ENCODE measurements at regions not wholly inside any gene's neighbourhood (a gene's known extent, or its start where the extent isn't known, plus 50 kb on each side); places are given as distances from the start of the nearest gene placed in this dataset.

DNA sequence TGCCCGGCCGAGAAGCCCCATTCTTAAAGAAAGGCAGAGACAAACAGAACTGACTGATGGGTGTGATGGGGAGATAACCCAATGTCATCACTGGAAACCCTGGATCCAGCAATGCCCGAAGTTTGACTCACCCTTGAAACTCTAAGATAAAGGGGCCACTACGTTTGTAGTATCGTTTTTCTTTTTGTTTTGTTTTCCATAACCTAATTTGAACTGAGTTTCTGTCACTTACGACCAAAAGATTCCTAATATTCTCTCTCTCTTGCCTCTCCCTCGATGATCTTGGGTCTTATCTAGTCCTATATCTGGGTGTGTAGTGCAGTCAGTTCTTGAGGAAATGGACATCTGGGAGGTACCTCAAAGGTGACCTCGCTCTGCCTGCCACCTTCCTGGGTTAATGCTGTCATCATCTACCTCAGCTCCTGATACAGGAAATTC is 57.8 kb upstream of the ID3 start:
- BruUV-seq (replicated peaks), result no TSS peak
- Histone ChIP-seq H3K4me1 (ENCODE audit: control insufficient read depth, insufficient read depth, low read length) (0 out of 2 replicates have a peak, but pooled peaks cover 3% of the 10 kb centered on the region), H3K4me3 (ENCODE audit: low read depth in 2 of 2, low read length in 2 of 2) (no peak overlapping the region), H3K27me3 (ENCODE audit: control insufficient read depth, insufficient read depth, low read length) (peaks cover 7% of the 10 kb centered on the region), H3K36me3 (ENCODE audit: control insufficient read depth, insufficient read depth, low read length) (no peaks in the 10 kb centered on the region; the same call in 1 of the 2 replicates), H3K9me3 (ENCODE audit: control insufficient read depth, insufficient read depth, low read depth, low read length) (no peaks in the 10 kb centered on the region), H3K27ac (ENCODE audit: low read length) (no peak overlapping the region)
- POLR2A ChIA-PET, result interaction anchor here (0.8 kb wide), 1 partner anchor 9 kb away, joined by 4 read pairs; no protein-coding TSS in a partner anchor
- CTCF ChIA-PET, result no interaction called here
- intact Hi-C loops (cut with micrococcal nuclease; ENCODE audit: unreplicated experiment) (no loop called here), in situ Hi-C loops (cut with HindIII; ENCODE audit: low pct_unique_long_range_greater_than_20kb, low sequenced_read_pairs) (no loop called here)
- no peak for TF ChIP-seq POLR2AphosphoS5 (IDR thresholded peaks at IDR 0.05; ENCODE audit: low read depth, low read length)
- TF ChIP-seq, protein P1, sequence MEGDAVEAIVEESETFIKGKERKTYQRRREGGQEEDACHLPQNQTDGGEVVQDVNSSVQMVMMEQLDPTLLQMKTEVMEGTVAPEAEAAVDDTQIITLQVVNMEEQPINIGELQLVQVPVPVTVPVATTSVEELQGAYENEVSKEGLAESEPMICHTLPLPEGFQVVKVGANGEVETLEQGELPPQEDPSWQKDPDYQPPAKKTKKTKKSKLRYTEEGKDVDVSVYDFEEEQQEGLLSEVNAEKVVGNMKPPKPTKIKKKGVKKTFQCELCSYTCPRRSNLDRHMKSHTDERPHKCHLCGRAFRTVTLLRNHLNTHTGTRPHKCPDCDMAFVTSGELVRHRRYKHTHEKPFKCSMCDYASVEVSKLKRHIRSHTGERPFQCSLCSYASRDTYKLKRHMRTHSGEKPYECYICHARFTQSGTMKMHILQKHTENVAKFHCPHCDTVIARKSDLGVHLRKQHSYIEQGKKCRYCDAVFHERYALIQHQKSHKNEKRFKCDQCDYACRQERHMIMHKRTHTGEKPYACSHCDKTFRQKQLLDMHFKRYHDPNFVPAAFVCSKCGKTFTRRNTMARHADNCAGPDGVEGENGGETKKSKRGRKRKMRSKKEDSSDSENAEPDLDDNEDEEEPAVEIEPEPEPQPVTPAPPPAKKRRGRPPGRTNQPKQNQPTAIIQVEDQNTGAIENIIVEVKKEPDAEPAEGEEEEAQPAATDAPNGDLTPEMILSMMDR (IDR thresholded peaks at IDR 0.05), result no peak
- TF ChIP-seq, protein P2, sequence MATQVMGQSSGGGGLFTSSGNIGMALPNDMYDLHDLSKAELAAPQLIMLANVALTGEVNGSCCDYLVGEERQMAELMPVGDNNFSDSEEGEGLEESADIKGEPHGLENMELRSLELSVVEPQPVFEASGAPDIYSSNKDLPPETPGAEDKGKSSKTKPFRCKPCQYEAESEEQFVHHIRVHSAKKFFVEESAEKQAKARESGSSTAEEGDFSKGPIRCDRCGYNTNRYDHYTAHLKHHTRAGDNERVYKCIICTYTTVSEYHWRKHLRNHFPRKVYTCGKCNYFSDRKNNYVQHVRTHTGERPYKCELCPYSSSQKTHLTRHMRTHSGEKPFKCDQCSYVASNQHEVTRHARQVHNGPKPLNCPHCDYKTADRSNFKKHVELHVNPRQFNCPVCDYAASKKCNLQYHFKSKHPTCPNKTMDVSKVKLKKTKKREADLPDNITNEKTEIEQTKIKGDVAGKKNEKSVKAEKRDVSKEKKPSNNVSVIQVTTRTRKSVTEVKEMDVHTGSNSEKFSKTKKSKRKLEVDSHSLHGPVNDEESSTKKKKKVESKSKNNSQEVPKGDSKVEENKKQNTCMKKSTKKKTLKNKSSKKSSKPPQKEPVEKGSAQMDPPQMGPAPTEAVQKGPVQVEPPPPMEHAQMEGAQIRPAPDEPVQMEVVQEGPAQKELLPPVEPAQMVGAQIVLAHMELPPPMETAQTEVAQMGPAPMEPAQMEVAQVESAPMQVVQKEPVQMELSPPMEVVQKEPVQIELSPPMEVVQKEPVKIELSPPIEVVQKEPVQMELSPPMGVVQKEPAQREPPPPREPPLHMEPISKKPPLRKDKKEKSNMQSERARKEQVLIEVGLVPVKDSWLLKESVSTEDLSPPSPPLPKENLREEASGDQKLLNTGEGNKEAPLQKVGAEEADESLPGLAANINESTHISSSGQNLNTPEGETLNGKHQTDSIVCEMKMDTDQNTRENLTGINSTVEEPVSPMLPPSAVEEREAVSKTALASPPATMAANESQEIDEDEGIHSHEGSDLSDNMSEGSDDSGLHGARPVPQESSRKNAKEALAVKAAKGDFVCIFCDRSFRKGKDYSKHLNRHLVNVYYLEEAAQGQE (IDR thresholded peaks at IDR 0.05; ENCODE audit: insufficient read depth in 1 of 2, low read depth in 2 of 2, low read length in 1 of 2), result no peak
- TF ChIP-seq SIN3A (IDR thresholded peaks at IDR 0.05; ENCODE audit: borderline replicate concordance, insufficient read depth, low read depth, low read length), result no peak
- no peak for TF ChIP-seq TCF7L2 (IDR thresholded peaks at IDR 0.05; ENCODE audit: low read depth, low read length)
- no peak for ATAC-seq
- no peak for DNase-seq (ENCODE audit: low read depth, low spot score)

DNA sequence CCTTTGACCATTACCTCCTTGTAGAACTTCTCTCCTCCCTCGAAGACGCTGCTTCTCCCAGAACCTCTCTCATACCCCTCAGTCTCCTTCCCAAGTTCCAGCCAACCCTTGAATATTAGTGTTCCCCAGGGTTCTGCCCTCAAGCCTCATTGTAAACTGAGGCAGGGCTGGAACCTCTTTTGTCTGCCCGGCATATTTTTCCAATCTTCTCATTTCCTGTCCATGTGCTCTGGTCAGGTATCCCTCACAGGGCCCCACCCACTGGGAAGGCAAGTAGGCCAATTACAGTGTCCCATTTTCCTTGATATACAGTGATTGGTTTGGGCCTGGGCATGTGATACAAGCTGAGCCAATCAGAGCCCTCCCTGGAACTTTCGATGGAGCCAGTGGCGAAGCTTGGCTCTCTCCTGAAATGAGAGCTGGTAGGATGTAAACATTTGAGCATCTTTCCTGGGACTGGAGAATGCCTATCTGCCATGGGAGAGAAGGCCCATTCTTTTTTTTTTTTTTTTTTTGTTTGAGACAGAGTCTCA is 57.1 kb upstream of the ID3 start:
- ChIA-PET POLR2A (no interaction called here), CTCF (no interaction called here)

More for the DNA sequence above, 57.1 kb upstream of the ID3 start:
- Histone ChIP-seq H3K4me3 (ENCODE audit: low read depth in 2 of 2, low read length in 2 of 2) (no peak overlapping the region), H3K36me3 (ENCODE audit: control insufficient read depth, insufficient read depth, low read length) (no peaks in the 10 kb centered on the region; the same call in 1 of the 2 replicates), H3K27ac (ENCODE audit: low read length) (no peak overlapping the region), H3K27me3 (ENCODE audit: control insufficient read depth, insufficient read depth, low read length) (peaks cover 7% of the 10 kb centered on the region), H3K9me3 (ENCODE audit: control insufficient read depth, insufficient read depth, low read depth, low read length) (no peaks in the 10 kb centered on the region), H3K4me1 (ENCODE audit: control insufficient read depth, insufficient read depth, low read length) (0 out of 2 replicates have a peak, but pooled peaks cover 3% of the 10 kb centered on the region)
- no peak for TF ChIP-seq SIN3A (IDR thresholded peaks at IDR 0.05; ENCODE audit: borderline replicate concordance, insufficient read depth, low read depth, low read length)
- TF ChIP-seq, protein P2 (IDR thresholded peaks at IDR 0.05; ENCODE audit: insufficient read depth in 1 of 2, low read depth in 2 of 2, low read length in 1 of 2), result no peak
- TF ChIP-seq, protein P1 (IDR thresholded peaks at IDR 0.05), result no peak
- no peak for TF ChIP-seq TCF7L2 (IDR thresholded peaks at IDR 0.05; ENCODE audit: low read depth, low read length)
- no peak for TF ChIP-seq POLR2AphosphoS5 (IDR thresholded peaks at IDR 0.05; ENCODE audit: low read depth, low read length)
- in situ Hi-C loops (cut with HindIII; ENCODE audit: low pct_unique_long_range_greater_than_20kb, low sequenced_read_pairs) (no loop called here), intact Hi-C loops (cut with micrococcal nuclease; ENCODE audit: unreplicated experiment) (no loop called here)
- no peak for ATAC-seq
- DNase-seq (ENCODE audit: low read depth, low spot score), result no peak
- BruUV-seq (replicated peaks), result no TSS peak
